K562 (cell line): ENCODE measurements at regions not wholly inside any gene's neighbourhood (a gene's known extent, or its start where the extent isn't known, plus 50 kb on each side); places are given as distances from the start of the nearest gene placed in this dataset.

Experiments used
- ADNP ChIP-seq: fragments of 200-800 bp; sonication (Bioruptor generic); IDR thresholded peaks from 2 replicates; pipeline ENCODE4 v1.6.1; 2016; ENCODE audit warnings: missing genetic modification characterization, missing compliant biosample characterization
- COPS2 ChIP-seq: fragments of 450-650 bp; conservative IDR thresholded peaks from 2 replicates; pipeline ENCODE4 v1.6.1; 2016; ENCODE audit warnings: mild to moderate bottlenecking, moderate library complexity
- DLX4 ChIP-seq: fragments of 250-450 bp; sonication (Bioruptor Pico); IDR thresholded peaks from 2 replicates; pipeline ENCODE4 v1.6.1; 2021; ENCODE audit warnings: mild to moderate bottlenecking
- FOXA1 ChIP-seq: fragments of 450-650 bp; IDR thresholded peaks from 2 replicates; pipeline ENCODE4 v1.6.1; 2016; ENCODE audit warnings: mild to moderate bottlenecking, borderline replicate concordance
- FOXM1 ChIP-seq, 2 experiments: fragments of 450-650 bp in 1 of 2; sonication (generic) in 1 of 2; formaldehyde crosslinking in 1 of 2; IDR thresholded peaks; 2 replicates each; pipeline versions ENCODE4 v1.6.1 to v1.9.0; 2017 to 2022; ENCODE audit warnings: low read depth in 2 of 2, mild to moderate bottlenecking in 2 of 2, missing genetic modification reagents in 1 of 2, moderate library complexity in 1 of 2
- GTF2E2 ChIP-seq: fragments of 200-800 bp; sonication (Bioruptor generic); IDR thresholded peaks from 2 replicates; pipeline ENCODE4 v1.6.1; 2016; ENCODE audit warnings: missing genetic modification characterization, missing compliant biosample characterization
- HDAC1 ChIP-seq, 2 experiments: fragments of 450-650 bp; IDR thresholded peaks; 2 replicates each; pipeline ENCODE4 v1.6.1; 2016 to 2017; ENCODE audit warnings: inconsistent platforms in 1 of 2, mild to moderate bottlenecking in 1 of 2, moderate library complexity in 1 of 2
- ILF3 ChIP-seq: fragments of 450-650 bp; IDR thresholded peaks from 2 replicates; pipeline ENCODE4 v1.6.1; 2018; ENCODE audit warnings: antibody characterized with exemption, mild to moderate bottlenecking, moderate library complexity, borderline replicate concordance
- IRF2 ChIP-seq: sonication (generic); formaldehyde crosslinking; IDR thresholded peaks from 2 replicates; pipeline ENCODE4 v1.8.1; 2022; ENCODE audit warnings: mild to moderate bottlenecking, missing genetic modification reagents
- JUND ChIP-seq, 2 experiments: IDR thresholded peaks; 2 replicates in 1 of 2; 3 replicates in 1 of 2; pipeline ENCODE4 v1.6.1; 2011; ENCODE audit warnings: borderline replicate concordance in 2 of 2, low read depth in 2 of 2, low read length in 2 of 2, improper control_type of control experiment in 1 of 2, missing biosample characterization in 1 of 2, missing genetic modification characterization in 1 of 2, missing genetic modification reagents in 1 of 2
- MEF2D ChIP-seq: conservative IDR thresholded peaks from 2 replicates; pipeline ENCODE4 v1.6.1; 2016; ENCODE audit warnings: low read depth, missing genetic modification characterization, missing compliant biosample characterization
- NBN ChIP-seq: fragments of 450-650 bp; IDR thresholded peaks from 2 replicates; pipeline ENCODE4 v1.6.1; 2016; ENCODE audit warnings: low read depth, mild to moderate bottlenecking
- NEUROD1 ChIP-seq: fragments of 150-350 bp; IDR thresholded peaks from 2 replicates; pipeline ENCODE4 v1.6.1; 2014; ENCODE audit warnings: borderline replicate concordance, low read length, low read depth; ENCODE audit not compliant: partially characterized antibody
- NR4A1 ChIP-seq, 2 experiments: fragments of 250-450 bp in 1 of 2; fragments of 450-650 bp in 1 of 2; sonication (Bioruptor Pico) in 1 of 2; IDR thresholded peaks; 2 replicates each; pipeline versions ENCODE4 v1.4.0 to v1.6.1; 2016 to 2020; ENCODE audit warnings: mild to moderate bottlenecking in 2 of 2, missing compliant biosample characterization in 1 of 2, missing genetic modification characterization in 1 of 2, moderate library complexity in 1 of 2
- PHB2 ChIP-seq: fragments of 450-650 bp; IDR thresholded peaks from 2 replicates; pipeline ENCODE4 v1.6.1; 2017; ENCODE audit warnings: low read depth
- RFX5 ChIP-seq: IDR thresholded peaks from 2 replicates; pipeline ENCODE4 v1.6.1; 2011; ENCODE audit warnings: low read depth, mild to moderate bottlenecking, improper control_type of control experiment, low read length
- SAP30 ChIP-seq: fragments of 200-600 bp; sonication (generic); IDR thresholded peaks from 2 replicates; pipeline ENCODE4 v1.6.1; 2012; ENCODE audit warnings: borderline replicate concordance, low read depth, mild to moderate bottlenecking, moderate library complexity, low read length, control low read depth, inconsistent platforms; ENCODE audit not compliant: insufficient read depth, poor library complexity, severe bottlenecking
- TAF7 ChIP-seq: fragments of 450-650 bp; IDR thresholded peaks from 2 replicates; pipeline ENCODE4 v1.6.1; 2016; ENCODE audit warnings: missing genetic modification characterization, missing compliant biosample characterization
- TCF7 ChIP-seq: sonication (generic); IDR thresholded peaks from 2 replicates; pipeline ENCODE4 v1.6.1; 2016; ENCODE audit warnings: antibody characterized with exemption, borderline replicate concordance
- TRIM24 ChIP-seq, 2 experiments: fragments of 450-650 bp; IDR thresholded peaks; 2 replicates each; pipeline ENCODE4 v1.6.1; 2016
- U2AF2 ChIP-seq: fragments of 200-400 bp; formaldehyde crosslinking; optimal IDR thresholded peaks from 2 replicates; pipeline ENCODE3; 2017; ENCODE audit warnings: low read depth, mild to moderate bottlenecking, low read length
- ZBTB9 ChIP-seq: fragments of 450-650 bp; formaldehyde crosslinking; IDR thresholded peaks from 2 replicates; pipeline ENCODE4 v1.4.0; 2020; ENCODE audit warnings: mild to moderate bottlenecking, moderate library complexity
- ZNF121 ChIP-seq: sonication (generic); formaldehyde crosslinking; conservative IDR thresholded peaks from 2 replicates; pipeline ENCODE4 v1.8.0; 2022; ENCODE audit warnings: missing genetic modification reagents
- ZNF197 ChIP-seq: fragments of 200-800 bp; sonication (Bioruptor generic); IDR thresholded peaks from 2 replicates; pipeline ENCODE4 v1.6.1; 2016; ENCODE audit warnings: low read depth, missing genetic modification characterization, missing compliant biosample characterization
- ZNF217 ChIP-seq: sonication (generic); formaldehyde crosslinking; IDR thresholded peaks from 2 replicates; pipeline ENCODE4 v1.8.0; 2022; ENCODE audit warnings: mild to moderate bottlenecking, missing genetic modification reagents
- ZNF785 ChIP-seq: fragments of 250-450 bp; sonication (Bioruptor Pico); IDR thresholded peaks from 2 replicates; pipeline ENCODE4 v1.4.0; 2020; ENCODE audit warnings: mild to moderate bottlenecking

- no peak for TF ChIP-seq DLX4 (CRISPR knock-in tag)
- TF ChIP-seq TCF7, result no peak
- no peak; the same call in 1 of the 2 replicates for TF ChIP-seq NBN
- no peak for TF ChIP-seq COPS2
- no peak for TF ChIP-seq ZNF197 (CRISPR knock-in tag)
- no peak for TF ChIP-seq NEUROD1
- TF ChIP-seq ZNF785 (CRISPR knock-in tag), result no peak
- no peak for TF ChIP-seq ZNF121 (CRISPR knock-in tag)
- TF ChIP-seq RFX5, result no peak
- no peak for TF ChIP-seq ZBTB9
- no peak for TF ChIP-seq ILF3
- TF ChIP-seq FOXM1 (IDR thresholded peaks at IDR 0.05; ENCODE audit: low read depth), result no peak
- TF ChIP-seq FOXM1 (CRISPR knock-in tag; IDR thresholded peaks at IDR 0.05; ENCODE audit: low read depth), result no peak
- 0 out of 4 replicates have a peak, but pooled peaks have one; percentile 15 to 51 for TF ChIP-seq TRIM24 (IDR thresholded peaks at IDR 0.05)
- TF ChIP-seq HDAC1 (IDR thresholded peaks at IDR 0.05), result peak in 1 of 2 experiments; percentile 86; a peak in 2 of 4 replicates
- no peak for TF ChIP-seq NR4A1 (CRISPR knock-in tag; IDR thresholded peaks at IDR 0.05)
- TF ChIP-seq NR4A1 (tag; IDR thresholded peaks at IDR 0.05), result peak; percentile 37; the same call in 1 of the 2 replicates
- TF ChIP-seq JUND (IDR thresholded peaks at IDR 0.05; ENCODE audit: borderline replicate concordance, low read depth, low read length), result peak; percentile 90
- peak; percentile 84; the same call in 1 of the 3 replicates for TF ChIP-seq JUND (tag; IDR thresholded peaks at IDR 0.05; ENCODE audit: borderline replicate concordance, low read depth, low read length)
- TF ChIP-seq SAP30, result no peak
- peak; percentile 33; the same call in 1 of the 2 replicates for TF ChIP-seq MEF2D (tag)
- no peak for TF ChIP-seq IRF2
- no peak for TF ChIP-seq FOXA1
- no peak for TF ChIP-seq U2AF2
- TF ChIP-seq PHB2, result no peak
- TF ChIP-seq ADNP (tag), result no peak
- no peak for TF ChIP-seq GTF2E2 (tag)
- TF ChIP-seq ZNF217, result no peak
- TF ChIP-seq TAF7 (tag), result no peak
Measured at GRCh38 chr3:193872265-193872753, 263.6 kb upstream of the HES1 start (continued).
